ENCODE measurements at regions not wholly inside any gene's neighbourhood (a gene's known extent, or its start where the extent isn't known, plus 50 kb on each side); places are given as distances from the start of the nearest gene placed in this dataset.

DNA sequence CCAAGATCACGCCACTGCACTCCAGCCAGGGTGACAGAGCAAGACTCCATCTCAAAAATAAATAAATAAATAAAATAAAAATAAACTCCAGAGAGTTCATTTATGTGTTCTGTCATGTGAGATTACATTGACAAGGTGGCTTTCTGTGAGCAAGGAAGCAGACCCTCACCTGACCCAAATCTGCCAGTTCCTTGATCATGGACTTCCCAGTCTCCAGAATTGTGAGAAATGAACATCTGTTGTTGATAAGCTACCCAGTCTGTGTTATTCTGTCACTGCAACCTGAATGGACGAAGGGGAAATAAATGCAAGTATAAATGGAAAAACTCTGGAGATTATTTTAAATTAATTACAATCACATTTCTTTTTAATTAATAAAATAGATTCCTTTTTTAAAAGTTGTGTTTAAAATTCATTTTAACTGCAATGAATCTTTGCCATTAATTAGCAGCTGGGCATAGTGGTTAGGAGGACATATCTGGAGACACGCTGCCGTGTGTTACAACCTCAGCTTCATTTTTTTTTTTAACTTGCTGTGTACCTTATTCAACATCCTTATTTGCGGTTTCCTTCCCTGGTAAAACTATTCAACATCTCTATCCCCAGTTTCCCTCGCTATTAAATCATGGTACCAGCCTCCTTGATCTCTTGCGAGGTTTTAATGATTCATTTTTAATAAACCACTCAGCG lies 376.4 kb downstream of the CHSY3 start:
- 74 to 80% methylated on average over 7 to 8 of the region's 8 CpGs for WGBS, 2 donors (ENCODE audit: low coverage in 1 of 2)
- Histone ChIP-seq H3K36me3 (no peaks in the 10 kb centered on the region), H3K4me1 (no peaks in the 10 kb centered on the region), H3K4me3 (no peak overlapping the region), H3K9me3 (no peaks in the 10 kb centered on the region), H3K27ac (no peak overlapping the region), H3K27me3 (no peaks in the 10 kb centered on the region)
- TF ChIP-seq POLR2AphosphoS5 (IDR thresholded peaks at IDR 0.05), result no peak
- in situ Hi-C loops (cut with MboI; ENCODE audit: low pct_ligation_motif_present in 1 of 4, low pct_unique_long_range_greater_than_20kb in 1 of 4, low sequenced_read_pairs in 3 of 4), result no loop called here
- intact Hi-C loops (cut with DNase I; ENCODE audit: low total_unique reads), result no loop called here
- DNase-seq, result no peak

GRCh38 chr5:130279386-130279785 lies 375.1 kb downstream of the CHSY3 start:
- Histone ChIP-seq H3K4me1 (no peaks in the 10 kb centered on the region), H3K27me3 (no peaks in the 10 kb centered on the region), H3K36me3 (no peaks in the 10 kb centered on the region), H3K9me3 (no peaks in the 10 kb centered on the region), H3K4me3 (no peak overlapping the region), H3K27ac (no peak overlapping the region)
- 55 to 73% methylated on average over 1 of the region's 1 CpG for WGBS, 2 donors (ENCODE audit: low coverage in 1 of 2)
- TF ChIP-seq POLR2AphosphoS5 (IDR thresholded peaks at IDR 0.05), result no peak
- no peak for TF ChIP-seq POLR2A (IDR thresholded peaks at IDR 0.05)
- no peak for TF ChIP-seq CTCF (IDR thresholded peaks at IDR 0.05)
- no peak for TF ChIP-seq EP300 (IDR thresholded peaks at IDR 0.05; ENCODE audit: low read depth)
- DNase-seq, result no peak
- intact Hi-C loops (cut with DNase I; ENCODE audit: low total_unique reads) (no loop called here), in situ Hi-C loops (cut with MboI; ENCODE audit: low pct_ligation_motif_present in 1 of 4, low pct_unique_long_range_greater_than_20kb in 1 of 4, low sequenced_read_pairs in 3 of 4) (no loop called here)

DNA sequence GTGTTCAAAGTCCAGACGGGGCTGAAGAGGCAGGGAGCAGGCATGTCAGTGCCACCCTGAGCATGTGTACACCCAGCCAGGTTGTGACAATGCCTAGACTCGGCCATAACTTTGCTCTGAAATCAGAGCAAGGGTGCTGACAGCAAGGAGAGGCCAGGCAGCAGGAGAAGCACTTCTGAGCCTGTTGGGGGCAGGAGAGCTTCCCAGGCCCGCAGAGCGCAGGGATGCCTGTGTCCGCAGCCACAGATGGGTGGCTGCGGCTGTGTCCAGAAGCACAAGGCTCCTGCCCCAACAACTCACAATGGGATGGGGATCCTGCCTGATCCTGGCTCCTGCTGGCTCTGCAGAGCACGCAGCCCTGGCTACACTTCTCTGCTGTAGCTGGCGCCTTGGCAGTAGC lies 373.9 kb downstream of the CHSY3 start:
- DNase-seq, result no peak
- intact Hi-C loops (cut with DNase I; ENCODE audit: low total_unique reads) (no loop called here), in situ Hi-C loops (cut with MboI; ENCODE audit: low pct_ligation_motif_present in 1 of 4, low pct_unique_long_range_greater_than_20kb in 1 of 4, low sequenced_read_pairs in 3 of 4) (no loop called here)
- no peak overlapping the region for H3K4me3 ChIP-seq
- no peaks in the 10 kb centered on the region for H3K27me3 ChIP-seq
- H3K27ac ChIP-seq, result no peak overlapping the region
- H3K4me1 ChIP-seq, result no peaks in the 10 kb centered on the region
- H3K36me3 ChIP-seq, result no peaks in the 10 kb centered on the region
- TF ChIP-seq CTCF (IDR thresholded peaks at IDR 0.05) (no peak), POLR2A (IDR thresholded peaks at IDR 0.05) (no peak), EP300 (IDR thresholded peaks at IDR 0.05; ENCODE audit: low read depth) (no peak), POLR2AphosphoS5 (IDR thresholded peaks at IDR 0.05) (no peak)
- H3K9me3 ChIP-seq, result no peaks in the 10 kb centered on the region
- 86% methylated on average over 6 of the region's 8 CpGs; no CpG with 5 or more reads in 1 of the 2 donors for WGBS, 2 donors (ENCODE audit: low coverage in 1 of 2)

GRCh38 chr5:130277522-130277921 lies 373.3 kb downstream of the CHSY3 start:
- in situ Hi-C loops (cut with MboI; ENCODE audit: low pct_ligation_motif_present in 1 of 4, low pct_unique_long_range_greater_than_20kb in 1 of 4, low sequenced_read_pairs in 3 of 4) (no loop called here), intact Hi-C loops (cut with DNase I; ENCODE audit: low total_unique reads) (no loop called here)
- Histone ChIP-seq H3K4me1 (no peaks in the 10 kb centered on the region), H3K9me3 (no peaks in the 10 kb centered on the region), H3K36me3 (no peaks in the 10 kb centered on the region), H3K4me3 (no peak overlapping the region), H3K27me3 (no peaks in the 10 kb centered on the region), H3K27ac (no peak overlapping the region)
- no peak for DNase-seq
- 89% methylated on average over 8 of the region's 8 CpGs; no CpG with 5 or more reads in 1 of the 2 donors for whole genome bisulfite sequencing, 2 donors (ENCODE audit: low coverage in 1 of 2)
- TF ChIP-seq CTCF (IDR thresholded peaks at IDR 0.05), result no peak
- TF ChIP-seq EP300 (IDR thresholded peaks at IDR 0.05; ENCODE audit: low read depth), result no peak
- no peak for TF ChIP-seq POLR2AphosphoS5 (IDR thresholded peaks at IDR 0.05)
- no peak for TF ChIP-seq POLR2A (IDR thresholded peaks at IDR 0.05)

- Histone ChIP-seq H3K27ac (no peak overlapping the region), H3K4me3 (no peak overlapping the region), H3K9me3 (no peaks in the 10 kb centered on the region), H3K36me3 (no peaks in the 10 kb centered on the region), H3K4me1 (no peaks in the 10 kb centered on the region), H3K27me3 (no peaks in the 10 kb centered on the region)
- intact Hi-C loops (cut with DNase I; ENCODE audit: low total_unique reads) (no loop called here), in situ Hi-C loops (cut with MboI; ENCODE audit: low pct_ligation_motif_present in 1 of 4, low pct_unique_long_range_greater_than_20kb in 1 of 4, low sequenced_read_pairs in 3 of 4) (no loop called here)
- 78% methylated on average over 5 of the region's 5 CpGs; no CpG with 5 or more reads in 1 of the 2 donors for WGBS, 2 donors (ENCODE audit: low coverage in 1 of 2)
- TF ChIP-seq POLR2A (IDR thresholded peaks at IDR 0.05) (no peak), EP300 (IDR thresholded peaks at IDR 0.05; ENCODE audit: low read depth) (no peak), CTCF (IDR thresholded peaks at IDR 0.05) (no peak), POLR2AphosphoS5 (IDR thresholded peaks at IDR 0.05) (no peak)
- DNase-seq, result no peak
Measured at GRCh38 chr5:130277002-130277401, 372.7 kb downstream of the CHSY3 start.

Data from transverse colon (tissue), 4 donors.